PC-3 (cell line): ENCODE measurements at regions not wholly inside any gene's neighbourhood (a gene's known extent, or its start where the extent isn't known, plus 50 kb on each side); places are given as distances from the start of the nearest gene placed in this dataset.

ENCODE experiments used
- ATAC-seq: fragments of 200-7000 bp; cut with Tn5 transposase; 2 replicates; pipeline ENCODE4 v1.9.1; 2020; ENCODE audit warnings: mild to moderate bottlenecking, moderate library complexity
- BruUV-seq: library from RNA; stranded (reverse); fragments of 400-500 nt; replicated peaks from 2 replicates; lab custom pipeline; 2021; lab: Mats Ljungman, UMichigan
- CTCF ChIA-PET: fragments of 300-600 bp; sonication (Branson Sonifier 250); formaldehyde crosslinking; loops from one replicate; lab custom pipeline; 2022; ENCODE audit warnings: antibody characterized with exemption; lab: Charles Lee
- POLR2A ChIA-PET: fragments of 300-600 bp; sonication (Branson Sonifier 250); formaldehyde crosslinking; loops from one replicate; lab custom pipeline; 2022; ENCODE audit warnings: antibody characterized with exemption; ENCODE audit not compliant: unreplicated experiment; lab: Charles Lee
- DNase-seq: peaks from one replicate; pipeline ENCODE4 v3.0.0-alpha.2; 2015
- H2AFZ ChIP-seq: fragments of 300-600 bp; sonication (generic); 2 replicates; pipeline ENCODE4 v1.6.0; 2016; ENCODE audit warnings: antibody characterized with exemption, low read length
- H3F3A ChIP-seq: fragments of 300-600 bp; sonication (generic); one replicate; pipeline ENCODE4 v1.6.0; 2017; ENCODE audit warnings: antibody characterized with exemption, low read length, control low read depth, mild to moderate bottlenecking; ENCODE audit not compliant: unreplicated experiment
- H3K27ac ChIP-seq: fragments of 300-600 bp; sonication (generic); 2 replicates; pipeline ENCODE4 v1.5.1; 2016; ENCODE audit warnings: mild to moderate bottlenecking, low read length
- H3K27me3 ChIP-seq: fragments of 300-600 bp; sonication (generic); 2 replicates; pipeline ENCODE4 v1.6.1; 2016; ENCODE audit warnings: low read length, mixed read lengths
- H3K36me3 ChIP-seq: fragments of 300-600 bp; sonication (generic); 2 replicates; pipeline ENCODE4 v1.6.1; 2016; ENCODE audit warnings: low read depth, mixed run types, low read length, mixed read lengths
- H3K4me1 ChIP-seq: fragments of 300-600 bp; sonication (generic); 2 replicates; pipeline ENCODE4 v1.5.1; 2016; ENCODE audit warnings: low read length; ENCODE audit not compliant: insufficient read depth
- H3K4me2 ChIP-seq: fragments of 300-600 bp; sonication (generic); 2 replicates; pipeline ENCODE4 v1.6.0; 2016; ENCODE audit warnings: low read length
- H3K4me3 ChIP-seq: fragments of 300-600 bp; sonication (generic); 2 replicates; pipeline ENCODE4 v1.5.1; 2016; ENCODE audit warnings: mild to moderate bottlenecking, low read length, mixed read lengths
- H3K79me2 ChIP-seq: fragments of 300-600 bp; sonication (generic); 2 replicates; pipeline ENCODE4 v1.6.1; 2017; ENCODE audit warnings: low read length, mixed read lengths
- H3K9ac ChIP-seq: fragments of 300-600 bp; sonication (generic); 2 replicates; pipeline ENCODE4 v1.6.0; 2016; ENCODE audit warnings: mild to moderate bottlenecking, low read length
- H3K9me2 ChIP-seq: fragments of 300-600 bp; sonication (generic); replicated peaks from 2 replicates; pipeline ENCODE4 v1.6.1; 2016; ENCODE audit warnings: mixed run types, low read length, mixed read lengths
- H3K9me3 ChIP-seq: fragments of 300-600 bp; sonication (generic); 2 replicates; pipeline ENCODE4 v1.6.1; 2016; ENCODE audit warnings: low read length, mixed read lengths
- H4K20me1 ChIP-seq: fragments of 300-600 bp; sonication (generic); 2 replicates; pipeline ENCODE4 v1.6.1; 2016; ENCODE audit warnings: low read length, mixed read lengths
- EZH2 ChIP-seq: fragments of 300-600 bp; sonication (generic); IDR thresholded peaks from one replicate; pipeline ENCODE4 v1.6.1; 2017; ENCODE audit warnings: antibody characterized with exemption, mild to moderate bottlenecking, low read length; ENCODE audit not compliant: unreplicated experiment
- EZH2phosphoT487 ChIP-seq: fragments of 300-600 bp; sonication (generic); IDR thresholded peaks from 2 replicates; pipeline ENCODE4 v1.6.1; 2018; ENCODE audit warnings: mild to moderate bottlenecking, antibody characterized with exemption, low read length, borderline replicate concordance
- intact Hi-C: fragments of 100-400 bp; cut with micrococcal nuclease; formaldehyde crosslinking; loops from 2 replicates; pipeline ENCODE4 v1.9.0; 2023
- TF ChIP-seq, protein P1 (sequence below): fragments of 300-600 bp; sonication (generic); conservative IDR thresholded peaks from 2 replicates; pipeline ENCODE4 v1.5.1; 2017; ENCODE audit warnings: antibody characterized with exemption, low read depth, mild to moderate bottlenecking, low read length

DNA sequence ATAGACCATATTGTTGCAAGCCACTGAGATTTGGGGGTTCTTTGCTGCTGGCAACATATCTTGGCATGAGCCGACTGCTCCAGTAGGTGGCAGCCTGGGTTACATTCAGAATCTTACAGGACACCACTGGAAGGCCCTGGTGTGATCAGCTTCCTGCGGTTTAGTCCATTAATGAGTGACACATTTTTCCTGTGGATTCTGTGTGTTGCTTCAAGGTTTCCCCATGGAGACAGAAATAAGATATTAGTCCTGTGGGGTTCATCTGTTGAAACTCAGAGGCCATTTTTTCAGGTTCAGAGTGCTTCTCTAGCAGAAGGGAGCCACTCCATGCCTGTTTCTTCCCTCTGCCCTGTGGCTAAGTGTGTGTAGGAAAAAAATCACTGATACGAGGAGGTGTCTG, 116.2 kb downstream of the MFSD1 start:
- POLR2A ChIA-PET: interaction anchor here (0.5 kb wide), 1 partner anchor 574 kb away, joined by 3 read pairs; no protein-coding TSS in a partner anchor
- H4K20me1 ChIP-seq: no peaks in the 10 kb centered on the region
- peaks cover 3% of the 10 kb centered on the region; the same call in 1 of the 2 replicates for H3K4me1 ChIP-seq
- DNase-seq (peak; percentile 68), ATAC-seq (peak; percentile 87)
- no peaks in the 10 kb centered on the region for H3K79me2 ChIP-seq
- intact Hi-C loops: loop anchor here (1.0 to 5.0 kb wide), 3 partner anchors 71 to 342 kb away; no protein-coding TSS in a partner anchor
- no peak overlapping the region for H3K9ac ChIP-seq
- no peak overlapping the region for H2AFZ ChIP-seq
- H3F3A ChIP-seq: no peaks in the 10 kb centered on the region
- no peaks in the 10 kb centered on the region for H3K27me3 ChIP-seq
- H3K9me3 ChIP-seq: no peaks in the 10 kb centered on the region
- no peaks in the 10 kb centered on the region for H3K9me2 ChIP-seq
- CTCF ChIA-PET: no interaction called here
- no peak overlapping the region for H3K27ac ChIP-seq
- BruUV-seq: no TSS peak
- H3K4me3 ChIP-seq: no peak overlapping the region
- no peaks in the 10 kb centered on the region for H3K36me3 ChIP-seq
- no peak for TF ChIP-seq EZH2
- TF ChIP-seq, protein P1, sequence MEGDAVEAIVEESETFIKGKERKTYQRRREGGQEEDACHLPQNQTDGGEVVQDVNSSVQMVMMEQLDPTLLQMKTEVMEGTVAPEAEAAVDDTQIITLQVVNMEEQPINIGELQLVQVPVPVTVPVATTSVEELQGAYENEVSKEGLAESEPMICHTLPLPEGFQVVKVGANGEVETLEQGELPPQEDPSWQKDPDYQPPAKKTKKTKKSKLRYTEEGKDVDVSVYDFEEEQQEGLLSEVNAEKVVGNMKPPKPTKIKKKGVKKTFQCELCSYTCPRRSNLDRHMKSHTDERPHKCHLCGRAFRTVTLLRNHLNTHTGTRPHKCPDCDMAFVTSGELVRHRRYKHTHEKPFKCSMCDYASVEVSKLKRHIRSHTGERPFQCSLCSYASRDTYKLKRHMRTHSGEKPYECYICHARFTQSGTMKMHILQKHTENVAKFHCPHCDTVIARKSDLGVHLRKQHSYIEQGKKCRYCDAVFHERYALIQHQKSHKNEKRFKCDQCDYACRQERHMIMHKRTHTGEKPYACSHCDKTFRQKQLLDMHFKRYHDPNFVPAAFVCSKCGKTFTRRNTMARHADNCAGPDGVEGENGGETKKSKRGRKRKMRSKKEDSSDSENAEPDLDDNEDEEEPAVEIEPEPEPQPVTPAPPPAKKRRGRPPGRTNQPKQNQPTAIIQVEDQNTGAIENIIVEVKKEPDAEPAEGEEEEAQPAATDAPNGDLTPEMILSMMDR: peak; percentile 81
- no peak overlapping the region for H3K4me2 ChIP-seq

- intact Hi-C loops: loop anchor here (1.0 to 5.0 kb wide), 3 partner anchors 71 to 342 kb away; no protein-coding TSS in a partner anchor
- no peak overlapping the region for H2AFZ ChIP-seq
Observed at GRCh38 chr3:158918451-158918850, 116.6 kb downstream of the MFSD1 start.

GRCh38 chr3:158920371-158920770, 118.5 kb downstream of the MFSD1 start:
- Histone ChIP-seq H2AFZ (no peak overlapping the region), H3K9me2 (no peaks in the 10 kb centered on the region), H3K27me3 (no peaks in the 10 kb centered on the region), H3K36me3 (no peaks in the 10 kb centered on the region), H3K4me3 (no peak overlapping the region), H4K20me1 (no peaks in the 10 kb centered on the region), H3K9ac (no peak overlapping the region), H3K9me3 (no peaks in the 10 kb centered on the region), H3F3A (no peaks in the 10 kb centered on the region), H3K27ac (no peak overlapping the region), H3K4me2 (no peak overlapping the region), H3K79me2 (no peaks in the 10 kb centered on the region), H3K4me1 (peaks cover 3% of the 10 kb centered on the region; the same call in 1 of the 2 replicates)
- no TSS peak for BruUV-seq
- CTCF ChIA-PET: no interaction called here
- intact Hi-C loops: no loop called here
- DNase-seq (peak; percentile 35), ATAC-seq (no peak)
- TF ChIP-seq EZH2phosphoT487 (no peak), EZH2 (no peak)
- TF ChIP-seq, protein P1: no peak
- POLR2A ChIA-PET: no interaction called here

More at GRCh38 chr3:158918451-158918850, 116.6 kb downstream of the MFSD1 start:
- no peaks in the 10 kb centered on the region for H3K36me3 ChIP-seq
- no peak for ATAC-seq
- peaks cover 3% of the 10 kb centered on the region; the same call in 1 of the 2 replicates for H3K4me1 ChIP-seq
- H3K9me3 ChIP-seq: no peaks in the 10 kb centered on the region
- H3K4me2 ChIP-seq: no peak overlapping the region
- TF ChIP-seq EZH2 (no peak), EZH2phosphoT487 (no peak)
- TF ChIP-seq, protein P1: no peak
- DNase-seq: no peak
- no peak overlapping the region for H3K9ac ChIP-seq
- H3F3A ChIP-seq: no peaks in the 10 kb centered on the region
- no peak overlapping the region for H3K4me3 ChIP-seq
- no peaks in the 10 kb centered on the region for H3K79me2 ChIP-seq
- H4K20me1 ChIP-seq: no peaks in the 10 kb centered on the region
- no peak overlapping the region for H3K27ac ChIP-seq
- ChIA-PET POLR2A (interaction anchor here (0.5 kb wide), 1 partner anchor 574 kb away, joined by 3 read pairs; no protein-coding TSS in a partner anchor), CTCF (no interaction called here)
- no TSS peak for BruUV-seq
- H3K27me3 ChIP-seq: no peaks in the 10 kb centered on the region
- no peaks in the 10 kb centered on the region for H3K9me2 ChIP-seq
